ENCODE measurements at regions not wholly inside any gene's neighbourhood (a gene's known extent, or its start where the extent isn't known, plus 50 kb on each side); places are given as distances from the start of the nearest gene placed in this dataset.

DNA sequence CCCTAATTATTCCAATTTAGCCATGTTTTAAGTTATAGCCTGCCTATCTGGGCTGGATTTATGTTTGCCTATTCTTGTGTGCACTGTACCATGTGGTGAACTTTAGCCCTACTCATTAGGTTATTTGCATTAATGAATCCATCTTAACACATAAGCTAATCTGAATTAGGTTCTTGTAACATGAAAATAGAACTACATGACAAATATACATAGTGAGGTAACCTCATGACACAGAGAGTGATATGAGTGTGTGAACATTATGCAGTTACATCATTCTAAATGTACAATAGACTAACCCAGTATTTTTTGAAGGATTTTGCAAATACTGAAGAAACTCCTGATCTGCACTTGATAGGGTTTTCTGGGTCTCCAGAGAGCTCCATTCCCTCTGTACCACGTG is 733.7 kb upstream of the CITED2 start:
- no peaks in the 10 kb centered on the region for H3K9me3 ChIP-seq
- H3K27me3 ChIP-seq, result no peaks in the 10 kb centered on the region
- no peaks in the 10 kb centered on the region for H3K36me3 ChIP-seq
- DNase-seq (no peak), ATAC-seq (no peak)
- 89 to 97% (median 95%) methylated on average over 1 of the region's 1 CpG for WGBS, 4 donors
- intact Hi-C loops (cut with DNase I), result no loop called here
- no peak overlapping the region for H3K27ac ChIP-seq
- H3K4me1 ChIP-seq, result peaks cover 0 to 5% (median 0%) of the 10 kb centered on the region in 12 donors
- H3K4me3 ChIP-seq, result no peak overlapping the region
- no peak for TF ChIP-seq POLR2A (IDR thresholded peaks at IDR 0.05)
- TF ChIP-seq, protein P1, sequence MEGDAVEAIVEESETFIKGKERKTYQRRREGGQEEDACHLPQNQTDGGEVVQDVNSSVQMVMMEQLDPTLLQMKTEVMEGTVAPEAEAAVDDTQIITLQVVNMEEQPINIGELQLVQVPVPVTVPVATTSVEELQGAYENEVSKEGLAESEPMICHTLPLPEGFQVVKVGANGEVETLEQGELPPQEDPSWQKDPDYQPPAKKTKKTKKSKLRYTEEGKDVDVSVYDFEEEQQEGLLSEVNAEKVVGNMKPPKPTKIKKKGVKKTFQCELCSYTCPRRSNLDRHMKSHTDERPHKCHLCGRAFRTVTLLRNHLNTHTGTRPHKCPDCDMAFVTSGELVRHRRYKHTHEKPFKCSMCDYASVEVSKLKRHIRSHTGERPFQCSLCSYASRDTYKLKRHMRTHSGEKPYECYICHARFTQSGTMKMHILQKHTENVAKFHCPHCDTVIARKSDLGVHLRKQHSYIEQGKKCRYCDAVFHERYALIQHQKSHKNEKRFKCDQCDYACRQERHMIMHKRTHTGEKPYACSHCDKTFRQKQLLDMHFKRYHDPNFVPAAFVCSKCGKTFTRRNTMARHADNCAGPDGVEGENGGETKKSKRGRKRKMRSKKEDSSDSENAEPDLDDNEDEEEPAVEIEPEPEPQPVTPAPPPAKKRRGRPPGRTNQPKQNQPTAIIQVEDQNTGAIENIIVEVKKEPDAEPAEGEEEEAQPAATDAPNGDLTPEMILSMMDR (IDR thresholded peaks at IDR 0.05), result no peak

DNA sequence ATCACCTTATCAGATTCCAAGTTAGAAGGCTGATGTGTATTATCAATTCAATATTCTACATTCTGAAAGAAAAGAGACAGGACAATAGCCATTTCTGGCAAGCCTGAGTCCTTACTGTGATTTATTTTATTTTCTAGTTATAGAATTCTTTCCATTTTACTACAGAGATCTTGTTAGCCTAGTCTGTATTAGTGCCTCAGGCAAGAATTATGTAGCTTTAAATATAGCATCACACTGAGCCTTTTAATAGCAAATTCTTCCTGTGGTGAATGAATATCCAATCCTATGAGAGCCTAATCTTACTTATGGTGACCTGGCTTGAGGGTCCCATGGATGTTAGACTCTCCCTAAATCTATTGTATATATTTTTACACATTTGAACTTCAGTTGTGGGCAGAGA is 732.8 kb upstream of the CITED2 start:
- ATAC-seq, result no peak
- intact Hi-C loops (cut with DNase I), result no loop called here
- H3K36me3 ChIP-seq, result no peaks in the 10 kb centered on the region
- peaks cover 0 to 5% (median 0%) of the 10 kb centered on the region in 12 donors for H3K4me1 ChIP-seq
- no peaks in the 10 kb centered on the region for H3K27me3 ChIP-seq
- H3K9me3 ChIP-seq, result no peaks in the 10 kb centered on the region
- H3K4me3 ChIP-seq, result no peak overlapping the region
- no peak for DNase-seq
- no peak overlapping the region for H3K27ac ChIP-seq
- TF ChIP-seq, protein P1 (IDR thresholded peaks at IDR 0.05), result no peak
- TF ChIP-seq POLR2A (IDR thresholded peaks at IDR 0.05), result no peak

DNA sequence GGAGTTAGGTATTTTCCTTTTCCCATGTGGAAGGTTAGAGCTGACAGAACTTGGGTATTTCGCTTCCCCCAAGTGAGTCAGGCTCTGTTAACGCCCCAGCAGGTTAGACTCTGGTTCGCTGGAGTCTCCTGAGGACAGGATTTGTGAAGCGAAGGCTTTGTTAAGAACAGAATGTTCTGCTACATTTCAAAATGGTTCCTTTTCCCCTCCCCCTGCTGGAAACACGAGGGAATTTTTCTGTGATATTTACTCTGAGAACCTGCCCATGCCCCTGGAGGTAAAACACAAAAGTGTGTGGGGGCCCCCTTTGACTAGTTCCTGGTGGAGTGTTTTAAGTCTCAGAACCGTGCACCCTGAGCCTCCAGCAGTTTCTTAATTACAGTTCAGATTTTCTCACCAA is 731.4 kb upstream of the CITED2 start:
- intact Hi-C loops (cut with DNase I), result no loop called here
- no peak overlapping the region for H3K4me3 ChIP-seq
- TF ChIP-seq, protein P1 (IDR thresholded peaks at IDR 0.05), result peak in 8 of 12 donors; percentile 10 to 29 (median 20)
- no peak for TF ChIP-seq POLR2A (IDR thresholded peaks at IDR 0.05)
- no peaks in the 10 kb centered on the region for H3K9me3 ChIP-seq
- H3K4me1 ChIP-seq, result peaks cover 0 to 9% (median 1%) of the 10 kb centered on the region in 12 donors
- no peaks in the 10 kb centered on the region for H3K27me3 ChIP-seq
- DNase-seq (no peak), ATAC-seq (peak in 1 of 4 donors; percentile 39)
- WGBS, 4 donors, result 71 to 82% (median 79%) methylated on average over 6 of the region's 6 CpGs
- H3K36me3 ChIP-seq, result no peaks in the 10 kb centered on the region
- H3K27ac ChIP-seq, result no peak overlapping the region

DNA sequence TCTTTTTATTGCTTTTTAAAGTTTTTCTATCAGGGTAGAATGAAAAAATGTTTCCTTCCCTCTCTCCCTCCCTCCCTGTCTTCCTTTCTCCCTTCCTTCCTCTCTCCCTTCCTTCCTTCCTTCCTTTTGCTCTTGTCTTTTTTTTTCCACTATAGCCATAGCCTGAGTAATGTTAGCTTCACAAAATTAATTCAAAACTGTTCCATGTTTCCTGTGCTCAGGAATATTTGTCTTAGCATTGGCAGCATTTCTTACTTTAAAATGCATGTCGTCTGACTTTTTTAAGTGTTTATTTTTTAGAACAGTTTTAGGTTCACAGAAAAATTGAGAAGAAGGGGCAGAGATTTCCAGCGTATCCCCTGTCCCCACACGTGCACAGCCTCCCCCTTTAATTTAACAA is 730.8 kb upstream of the CITED2 start:
- Histone ChIP-seq H3K36me3 (no peaks in the 10 kb centered on the region), H3K27ac (no peak overlapping the region), H3K27me3 (no peaks in the 10 kb centered on the region), H3K4me1 (peaks cover 0 to 9% (median 1%) of the 10 kb centered on the region in 12 donors), H3K9me3 (no peaks in the 10 kb centered on the region), H3K4me3 (no peak overlapping the region)
- no peak for TF ChIP-seq POLR2A (IDR thresholded peaks at IDR 0.05)
- TF ChIP-seq, protein P1 (IDR thresholded peaks at IDR 0.05), result no peak
- ATAC-seq (no peak), DNase-seq (no peak)
- intact Hi-C loops (cut with DNase I), result no loop called here
- 73 to 82% (median 78%) methylated on average over 3 of the region's 3 CpGs for whole genome bisulfite sequencing, 4 donors

Measured in heart left ventricle (tissue), 16 donors.